GM04503 (cell line): ENCODE measurements at regions not wholly inside any gene's neighbourhood (a gene's known extent, or its start where the extent isn't known, plus 50 kb on each side); places are given as distances from the start of the nearest gene placed in this dataset.
"Not testable (repeated sequence)": the region's sequence is repeated elsewhere in the genome, so short reads cannot be mapped to it uniquely, and the experiment has no call there.

Source experiments
- DNase-seq: peaks from one replicate; pipeline ENCODE4 v3.0.0-alpha.2; 2012; ENCODE audit warnings: low read depth

GRCh38 chr2:153299809-153300208, 178.8 kb downstream of the RPRM start:
- no peak for DNase-seq

GRCh38 chr2:153299217-153299616, 179.3 kb downstream of the RPRM start:
- no peak for DNase-seq

- DNase-seq = no peak
Observed at GRCh38 chr2:153294199-153294786, 184.3 kb downstream of the RPRM start.

GRCh38 chr2:153291718-153292117, 186.8 kb downstream of the RPRM start:
- DNase-seq = no peak

- DNase-seq = no peak
Observed at GRCh38 chr2:153287109-153287801, 191.3 kb downstream of the RPRM start.

GRCh38 chr2:153268941-153269461, 209.6 kb downstream of the RPRM start:
- no peak for DNase-seq

- not testable (repeated sequence) for DNase-seq
Observed at GRCh38 chr2:153256876-153257275, 221.7 kb downstream of the RPRM start.

- not testable (repeated sequence) for DNase-seq
Observed at GRCh38 chr2:153246636-153247035, 231.9 kb downstream of the RPRM start.

GRCh38 chr2:153235516-153235915, 243.0 kb downstream of the RPRM start:
- DNase-seq = no peak

GRCh38 chr2:153232464-153232863, 246.1 kb downstream of the RPRM start:
- DNase-seq = no peak

- no peak for DNase-seq
Observed at GRCh38 chr2:153230977-153231376, 247.6 kb downstream of the RPRM start.

- no peak for DNase-seq
Observed at GRCh38 chr2:153228904-153229303, 249.7 kb downstream of the RPRM start.

- no peak for DNase-seq
Observed at GRCh38 chr2:153227981-153228380, 250.6 kb downstream of the RPRM start.

- DNase-seq = no peak
Observed at GRCh38 chr2:153222231-153223165, 256.1 kb downstream of the RPRM start.

GRCh38 chr2:153221506-153221905, 257.1 kb downstream of the RPRM start:
- DNase-seq = no peak

GRCh38 chr2:153221087-153221486, 257.5 kb downstream of the RPRM start:
- DNase-seq = no peak

- DNase-seq = no peak
Observed at GRCh38 chr2:153218851-153219250, 259.7 kb downstream of the RPRM start.

GRCh38 chr2:153214337-153214736, 264.2 kb downstream of the RPRM start:
- no peak for DNase-seq

- no peak for DNase-seq
Observed at GRCh38 chr2:153213022-153213421, 265.5 kb downstream of the RPRM start.

- no peak for DNase-seq
Observed at GRCh38 chr2:153197402-153198386, 280.9 kb downstream of the RPRM start.

- no peak for DNase-seq
Observed at GRCh38 chr2:153196378-153197058, 282.0 kb downstream of the RPRM start.
